ENCODE measurements at regions not wholly inside any gene's neighbourhood (a gene's known extent, or its start where the extent isn't known, plus 50 kb on each side); places are given as distances from the start of the nearest gene placed in this dataset.

DNA sequence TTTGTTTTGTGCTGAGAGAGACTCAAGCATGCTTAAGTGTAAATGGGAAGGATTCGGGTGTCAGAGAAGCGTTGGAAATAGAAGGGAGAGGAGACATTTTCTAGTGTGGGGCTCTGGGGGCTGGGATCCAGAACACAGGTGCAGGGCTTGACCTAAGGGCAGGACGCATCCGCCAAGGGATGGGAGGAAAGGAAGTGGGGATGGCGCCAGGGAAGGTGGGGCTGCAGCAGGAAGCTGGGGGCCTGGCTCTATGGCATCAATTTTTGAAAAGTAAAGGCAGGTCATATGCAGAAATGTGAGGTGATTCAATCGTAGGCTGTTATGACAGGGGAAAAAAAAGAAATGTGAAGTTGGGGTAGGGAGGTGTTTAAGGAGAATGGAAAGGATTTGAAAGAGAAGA, 143.2 kb upstream of the SERTAD2 start:
- TF ChIP-seq, protein P1, sequence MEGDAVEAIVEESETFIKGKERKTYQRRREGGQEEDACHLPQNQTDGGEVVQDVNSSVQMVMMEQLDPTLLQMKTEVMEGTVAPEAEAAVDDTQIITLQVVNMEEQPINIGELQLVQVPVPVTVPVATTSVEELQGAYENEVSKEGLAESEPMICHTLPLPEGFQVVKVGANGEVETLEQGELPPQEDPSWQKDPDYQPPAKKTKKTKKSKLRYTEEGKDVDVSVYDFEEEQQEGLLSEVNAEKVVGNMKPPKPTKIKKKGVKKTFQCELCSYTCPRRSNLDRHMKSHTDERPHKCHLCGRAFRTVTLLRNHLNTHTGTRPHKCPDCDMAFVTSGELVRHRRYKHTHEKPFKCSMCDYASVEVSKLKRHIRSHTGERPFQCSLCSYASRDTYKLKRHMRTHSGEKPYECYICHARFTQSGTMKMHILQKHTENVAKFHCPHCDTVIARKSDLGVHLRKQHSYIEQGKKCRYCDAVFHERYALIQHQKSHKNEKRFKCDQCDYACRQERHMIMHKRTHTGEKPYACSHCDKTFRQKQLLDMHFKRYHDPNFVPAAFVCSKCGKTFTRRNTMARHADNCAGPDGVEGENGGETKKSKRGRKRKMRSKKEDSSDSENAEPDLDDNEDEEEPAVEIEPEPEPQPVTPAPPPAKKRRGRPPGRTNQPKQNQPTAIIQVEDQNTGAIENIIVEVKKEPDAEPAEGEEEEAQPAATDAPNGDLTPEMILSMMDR (IDR thresholded peaks at IDR 0.05), result no peak
- TF ChIP-seq, protein P2, sequence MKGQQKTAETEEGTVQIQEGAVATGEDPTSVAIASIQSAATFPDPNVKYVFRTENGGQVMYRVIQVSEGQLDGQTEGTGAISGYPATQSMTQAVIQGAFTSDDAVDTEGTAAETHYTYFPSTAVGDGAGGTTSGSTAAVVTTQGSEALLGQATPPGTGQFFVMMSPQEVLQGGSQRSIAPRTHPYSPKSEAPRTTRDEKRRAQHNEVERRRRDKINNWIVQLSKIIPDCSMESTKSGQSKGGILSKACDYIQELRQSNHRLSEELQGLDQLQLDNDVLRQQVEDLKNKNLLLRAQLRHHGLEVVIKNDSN (CRISPR knock-in tag; IDR thresholded peaks at IDR 0.05), result no peak
- TF ChIP-seq FOXK1 (CRISPR knock-in tag; IDR thresholded peaks at IDR 0.05) (no peak), ZBTB21 (CRISPR knock-in tag; IDR thresholded peaks at IDR 0.05; ENCODE audit: borderline replicate concordance) (no peak), JUN (CRISPR knock-in tag; IDR thresholded peaks at IDR 0.05) (no peak)
- TF ChIP-seq, protein P3, sequence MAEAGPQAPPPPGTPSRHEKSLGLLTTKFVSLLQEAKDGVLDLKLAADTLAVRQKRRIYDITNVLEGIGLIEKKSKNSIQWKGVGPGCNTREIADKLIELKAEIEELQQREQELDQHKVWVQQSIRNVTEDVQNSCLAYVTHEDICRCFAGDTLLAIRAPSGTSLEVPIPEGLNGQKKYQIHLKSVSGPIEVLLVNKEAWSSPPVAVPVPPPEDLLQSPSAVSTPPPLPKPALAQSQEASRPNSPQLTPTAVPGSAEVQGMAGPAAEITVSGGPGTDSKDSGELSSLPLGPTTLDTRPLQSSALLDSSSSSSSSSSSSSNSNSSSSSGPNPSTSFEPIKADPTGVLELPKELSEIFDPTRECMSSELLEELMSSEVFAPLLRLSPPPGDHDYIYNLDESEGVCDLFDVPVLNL (CRISPR knock-in tag; IDR thresholded peaks at IDR 0.05; ENCODE audit: borderline replicate concordance, low read depth), result no peak
- TF ChIP-seq, protein P4, sequence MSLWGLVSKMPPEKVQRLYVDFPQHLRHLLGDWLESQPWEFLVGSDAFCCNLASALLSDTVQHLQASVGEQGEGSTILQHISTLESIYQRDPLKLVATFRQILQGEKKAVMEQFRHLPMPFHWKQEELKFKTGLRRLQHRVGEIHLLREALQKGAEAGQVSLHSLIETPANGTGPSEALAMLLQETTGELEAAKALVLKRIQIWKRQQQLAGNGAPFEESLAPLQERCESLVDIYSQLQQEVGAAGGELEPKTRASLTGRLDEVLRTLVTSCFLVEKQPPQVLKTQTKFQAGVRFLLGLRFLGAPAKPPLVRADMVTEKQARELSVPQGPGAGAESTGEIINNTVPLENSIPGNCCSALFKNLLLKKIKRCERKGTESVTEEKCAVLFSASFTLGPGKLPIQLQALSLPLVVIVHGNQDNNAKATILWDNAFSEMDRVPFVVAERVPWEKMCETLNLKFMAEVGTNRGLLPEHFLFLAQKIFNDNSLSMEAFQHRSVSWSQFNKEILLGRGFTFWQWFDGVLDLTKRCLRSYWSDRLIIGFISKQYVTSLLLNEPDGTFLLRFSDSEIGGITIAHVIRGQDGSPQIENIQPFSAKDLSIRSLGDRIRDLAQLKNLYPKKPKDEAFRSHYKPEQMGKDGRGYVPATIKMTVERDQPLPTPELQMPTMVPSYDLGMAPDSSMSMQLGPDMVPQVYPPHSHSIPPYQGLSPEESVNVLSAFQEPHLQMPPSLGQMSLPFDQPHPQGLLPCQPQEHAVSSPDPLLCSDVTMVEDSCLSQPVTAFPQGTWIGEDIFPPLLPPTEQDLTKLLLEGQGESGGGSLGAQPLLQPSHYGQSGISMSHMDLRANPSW (CRISPR knock-in tag; conservative IDR thresholded peaks at IDR 0.05; ENCODE audit: low read depth), result no peak
- TF ChIP-seq, protein P5, sequence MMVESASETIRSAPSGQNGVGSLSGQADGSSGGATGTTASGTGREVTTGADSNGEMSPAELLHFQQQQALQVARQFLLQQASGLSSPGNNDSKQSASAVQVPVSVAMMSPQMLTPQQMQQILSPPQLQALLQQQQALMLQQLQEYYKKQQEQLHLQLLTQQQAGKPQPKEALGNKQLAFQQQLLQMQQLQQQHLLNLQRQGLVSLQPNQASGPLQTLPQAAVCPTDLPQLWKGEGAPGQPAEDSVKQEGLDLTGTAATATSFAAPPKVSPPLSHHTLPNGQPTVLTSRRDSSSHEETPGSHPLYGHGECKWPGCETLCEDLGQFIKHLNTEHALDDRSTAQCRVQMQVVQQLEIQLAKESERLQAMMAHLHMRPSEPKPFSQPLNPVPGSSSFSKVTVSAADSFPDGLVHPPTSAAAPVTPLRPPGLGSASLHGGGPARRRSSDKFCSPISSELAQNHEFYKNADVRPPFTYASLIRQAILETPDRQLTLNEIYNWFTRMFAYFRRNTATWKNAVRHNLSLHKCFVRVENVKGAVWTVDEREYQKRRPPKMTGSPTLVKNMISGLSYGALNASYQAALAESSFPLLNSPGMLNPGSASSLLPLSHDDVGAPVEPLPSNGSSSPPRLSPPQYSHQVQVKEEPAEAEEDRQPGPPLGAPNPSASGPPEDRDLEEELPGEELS (CRISPR knock-in tag; IDR thresholded peaks at IDR 0.05), result no peak

Measured in WTC11 (cell line).